GM21381 (cell line): ENCODE measurements at regions not wholly inside any gene's neighbourhood (a gene's known extent, or its start where the extent isn't known, plus 50 kb on each side); places are given as distances from the start of the nearest gene placed in this dataset.

Source experiments
- ATAC-seq: cut with Tn5 transposase; IDR thresholded peaks from one replicate; pipeline ENCODE4 v1.9.1; 2021; ENCODE audit warnings: mild to moderate bottlenecking, moderate library complexity; ENCODE audit not compliant: unreplicated experiment

DNA sequence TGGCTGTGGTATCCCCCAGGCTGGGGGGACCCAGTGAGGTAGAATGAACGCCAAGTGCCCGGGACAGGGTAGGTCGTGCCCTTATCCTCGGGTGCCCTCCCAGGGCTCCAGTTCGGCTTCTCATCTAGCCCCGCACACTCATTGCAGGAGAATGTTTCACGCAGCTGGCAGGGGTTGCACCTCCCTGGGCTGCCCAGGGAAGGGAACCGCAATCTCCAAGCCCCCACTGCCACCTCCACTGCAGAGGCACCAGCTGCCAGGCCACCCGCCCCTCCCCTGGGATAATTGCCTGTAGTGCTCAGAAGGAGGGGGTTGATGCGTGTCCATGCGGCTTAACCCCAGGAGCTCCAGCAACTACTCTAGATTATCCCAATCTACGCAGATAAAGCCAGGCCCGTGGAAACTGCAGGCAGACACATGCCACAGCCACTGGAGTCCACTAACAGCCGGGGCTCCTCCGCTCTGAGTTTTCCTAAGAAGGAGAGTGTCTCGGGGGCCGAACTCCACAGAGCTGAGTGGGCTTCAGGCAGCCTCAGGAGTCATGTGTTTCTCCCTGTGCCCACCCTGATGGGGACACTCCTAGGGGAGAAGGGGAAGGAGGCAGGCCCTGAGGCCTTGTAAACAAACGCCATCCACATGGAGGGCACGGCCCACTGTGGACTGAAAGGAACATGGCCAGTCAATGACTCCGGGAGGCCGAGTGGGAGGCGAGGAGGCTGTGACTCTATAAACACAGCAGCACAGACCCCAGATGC, 137.2 kb upstream of the IQSEC1 start:
- no peak for ATAC-seq

DNA sequence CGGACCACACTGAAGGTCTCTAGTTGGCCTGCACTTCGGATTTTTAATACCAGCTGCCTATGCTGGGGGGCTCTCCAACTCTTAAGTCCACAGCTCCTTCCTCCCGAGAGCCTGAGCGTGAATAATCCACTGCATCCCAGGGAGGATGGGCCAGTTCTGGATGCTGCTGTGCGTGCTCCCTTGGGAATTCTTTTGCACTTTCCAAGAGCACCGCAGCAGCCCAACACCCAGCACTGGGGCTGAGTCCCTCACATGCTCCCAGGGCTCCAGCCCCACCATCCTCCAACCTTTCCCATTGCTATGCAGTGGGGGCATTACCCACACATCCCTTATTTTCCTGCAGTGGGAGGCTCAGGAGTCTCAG, 136.4 kb upstream of the IQSEC1 start:
- no peak for ATAC-seq

- no peak for ATAC-seq
Observed at GRCh38 chr3:13208706-13209633, 135.7 kb upstream of the IQSEC1 start.

DNA sequence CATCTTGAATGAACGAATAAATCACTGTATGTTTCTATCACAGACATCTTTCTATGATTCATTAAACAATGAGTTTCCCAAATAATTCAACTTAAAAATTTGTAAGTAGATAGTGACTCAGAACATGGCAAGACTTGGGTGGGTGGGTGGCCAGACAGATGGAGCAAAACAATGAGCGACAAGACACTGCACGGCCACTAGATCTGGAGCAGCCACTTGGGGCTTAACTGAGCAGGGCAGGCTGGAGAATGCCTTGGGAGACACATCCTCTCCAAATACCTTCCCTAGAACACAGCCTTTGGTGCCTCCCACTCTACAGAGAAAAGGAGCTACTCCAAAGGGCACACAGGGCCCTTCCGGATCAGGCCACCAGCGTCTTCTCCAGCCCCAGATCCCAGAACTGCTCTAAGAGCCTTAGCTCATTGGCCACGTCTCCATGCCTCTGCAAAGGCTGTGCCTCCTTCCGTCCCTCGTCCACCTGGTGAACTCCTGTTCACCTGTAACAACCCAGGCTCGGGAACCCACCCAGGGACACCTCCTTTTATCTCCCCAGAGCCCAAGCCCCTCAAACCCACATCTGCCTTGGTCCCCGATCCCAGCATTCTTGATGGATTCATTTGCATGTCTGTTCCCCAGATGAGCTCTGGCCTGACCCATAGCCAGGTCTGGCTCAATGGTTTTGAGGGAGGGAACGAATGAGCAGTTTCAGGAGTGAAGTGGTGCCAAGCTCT, 134.9 kb upstream of the IQSEC1 start:
- no peak for ATAC-seq

DNA sequence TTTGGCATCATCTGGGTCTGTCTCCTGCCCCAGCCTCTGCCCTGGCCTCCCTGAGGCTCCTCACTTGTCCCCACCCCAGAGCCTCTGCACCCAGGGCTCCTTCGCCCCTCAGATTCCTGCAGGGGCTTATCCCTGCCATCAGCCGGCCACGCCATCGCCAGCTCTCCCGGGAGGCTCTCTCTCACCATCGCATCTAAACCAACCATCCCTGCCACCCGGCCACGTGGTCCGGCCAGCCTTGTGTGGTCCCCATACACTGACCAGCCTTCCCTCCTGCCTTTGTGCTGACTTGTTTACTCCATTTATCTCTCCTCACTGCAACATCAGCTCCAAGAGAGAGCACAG, 134.3 kb upstream of the IQSEC1 start:
- ATAC-seq = no peak

DNA sequence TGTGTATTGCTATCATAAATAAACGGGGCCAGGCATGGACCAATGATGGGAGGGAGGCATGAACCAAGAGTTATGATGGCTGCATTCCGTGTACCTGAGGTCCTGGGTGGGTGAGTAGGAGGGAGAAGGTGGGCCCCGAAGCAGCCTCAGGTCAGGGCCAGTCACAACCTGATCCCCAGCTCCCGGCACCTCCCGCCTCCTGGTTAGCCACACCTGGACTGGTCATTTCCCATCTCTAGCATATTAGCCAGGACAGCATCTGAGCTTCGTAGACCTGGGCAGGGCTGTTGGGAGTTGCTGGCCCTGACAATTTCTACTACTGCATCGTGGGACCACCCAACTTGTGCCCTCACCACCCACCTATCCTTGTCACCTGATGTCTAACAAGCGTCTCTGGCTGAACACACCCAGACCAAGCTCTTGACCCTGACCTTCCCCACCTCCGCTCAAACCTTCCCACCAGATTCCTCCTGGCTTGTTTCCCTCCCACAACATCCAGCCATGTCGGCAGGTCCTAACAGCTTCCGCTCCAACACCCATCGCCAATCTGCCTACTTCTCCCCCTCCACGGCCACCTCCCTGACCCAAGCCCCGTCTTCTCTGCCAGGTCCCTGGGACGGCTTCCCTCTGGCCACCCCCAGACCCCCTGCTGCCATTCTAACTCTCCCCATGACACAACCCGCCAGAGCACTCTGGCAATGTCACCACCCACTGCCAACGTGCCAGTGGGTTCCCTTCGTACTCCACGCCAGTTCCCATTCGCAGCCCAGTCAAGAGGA, 133.8 kb upstream of the IQSEC1 start:
- no peak for ATAC-seq

DNA sequence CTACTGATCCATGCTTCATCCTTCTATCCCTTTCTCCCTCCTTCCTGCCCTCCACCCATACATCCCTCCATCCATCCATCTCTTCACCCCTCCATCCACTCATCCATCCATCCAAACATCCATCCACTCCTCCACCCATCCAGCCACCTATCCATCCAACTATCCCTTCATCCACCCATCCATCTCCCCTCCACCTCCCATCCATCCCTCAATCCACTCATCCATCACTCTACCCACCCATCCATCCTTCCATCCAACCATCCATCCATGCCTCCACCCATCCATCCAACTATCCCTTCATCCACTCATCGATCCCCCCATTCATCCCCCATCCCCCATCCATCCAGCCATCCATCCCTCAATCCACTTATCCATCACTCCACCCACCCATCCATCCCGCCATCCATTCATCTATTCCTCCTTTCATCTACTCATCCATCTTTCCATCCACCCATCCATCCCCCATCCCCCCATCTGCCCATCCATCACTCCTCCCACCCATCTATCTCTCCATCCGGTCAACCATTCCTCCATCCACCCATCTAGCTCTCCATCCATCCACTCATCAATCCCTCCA, 132.4 kb upstream of the IQSEC1 start:
- no peak for ATAC-seq

DNA sequence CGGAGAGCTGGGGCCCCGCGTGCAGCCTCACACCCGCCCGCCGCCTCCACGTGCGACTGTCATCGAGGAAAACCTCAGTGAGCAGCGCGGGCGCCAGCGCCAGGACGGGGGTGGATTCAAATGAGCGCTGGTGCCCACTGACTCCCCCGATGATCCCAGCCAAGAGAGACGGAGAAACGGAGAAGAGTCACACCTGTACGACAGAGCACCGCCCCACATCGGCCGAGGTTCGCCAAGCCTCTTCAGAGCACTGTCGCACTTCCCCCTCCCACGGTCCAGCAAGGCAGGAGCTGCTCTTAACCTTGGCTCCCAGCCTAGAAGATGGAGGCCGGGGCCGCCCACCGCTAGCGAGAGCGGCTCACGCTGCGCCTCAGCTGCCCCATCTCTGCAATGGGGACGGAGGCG, 130.9 kb upstream of the IQSEC1 start:
- no peak for ATAC-seq

DNA sequence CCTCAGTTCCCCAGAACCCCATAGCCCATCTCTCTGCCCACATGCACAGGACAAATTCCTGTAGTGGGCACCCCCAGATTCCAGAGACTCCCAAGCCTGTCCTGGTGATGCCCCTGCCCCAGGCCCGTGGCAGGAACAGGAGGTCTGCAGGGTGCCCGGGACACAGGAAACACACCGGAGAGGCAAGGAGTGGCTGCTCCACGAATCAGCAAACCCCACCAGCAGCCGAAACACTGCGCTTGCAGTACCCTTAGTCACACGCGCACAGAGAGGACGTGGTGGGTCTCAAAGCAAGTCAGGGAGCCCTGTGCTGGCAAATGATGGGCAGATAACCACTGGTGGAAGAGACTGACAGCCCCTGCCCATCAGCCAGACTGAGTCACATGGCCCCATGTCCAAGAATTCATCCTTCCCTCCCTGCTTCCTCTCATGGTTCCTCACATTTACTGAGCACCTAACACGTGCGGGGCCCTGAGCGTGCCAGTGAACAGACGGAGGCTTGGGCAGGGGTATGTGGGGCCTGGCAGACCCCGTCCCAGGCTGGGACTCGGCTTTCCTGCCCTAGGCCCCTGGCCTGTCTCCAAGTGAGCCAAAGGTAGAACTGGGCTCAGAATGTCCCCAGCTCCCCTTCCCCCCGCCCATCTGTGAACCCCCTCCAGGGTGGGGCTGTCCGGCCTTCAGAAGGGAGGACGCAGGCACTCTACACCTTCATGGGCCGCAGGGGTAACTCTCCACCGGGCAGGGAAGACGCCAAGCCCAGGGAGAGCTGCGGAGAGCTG, 130.4 kb upstream of the IQSEC1 start:
- ATAC-seq = no peak

- no peak for ATAC-seq
Observed at GRCh38 chr3:13202744-13203397, 129.6 kb upstream of the IQSEC1 start.

GRCh38 chr3:13201851-13202250, 128.6 kb upstream of the IQSEC1 start:
- ATAC-seq = no peak

DNA sequence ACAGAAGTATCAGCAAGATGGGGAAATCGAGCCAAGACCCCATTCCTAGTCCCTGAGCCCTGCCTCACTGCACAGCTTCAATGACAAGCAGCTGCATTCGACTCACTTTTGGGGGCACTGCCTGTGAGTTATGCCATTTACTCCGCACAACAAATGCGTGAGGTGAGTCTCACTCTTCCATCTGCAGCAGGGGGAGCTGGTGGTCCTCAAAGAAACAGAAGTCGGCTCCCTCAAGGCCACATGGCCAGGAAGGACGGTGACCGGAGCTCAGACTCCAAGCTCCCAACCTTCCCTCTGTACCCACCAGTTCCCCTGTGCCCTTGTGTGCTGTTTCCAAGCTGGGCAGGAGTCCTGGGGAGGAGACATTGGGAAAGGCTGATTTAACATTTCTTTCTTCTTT, 127.7 kb upstream of the IQSEC1 start:
- no peak for ATAC-seq

DNA sequence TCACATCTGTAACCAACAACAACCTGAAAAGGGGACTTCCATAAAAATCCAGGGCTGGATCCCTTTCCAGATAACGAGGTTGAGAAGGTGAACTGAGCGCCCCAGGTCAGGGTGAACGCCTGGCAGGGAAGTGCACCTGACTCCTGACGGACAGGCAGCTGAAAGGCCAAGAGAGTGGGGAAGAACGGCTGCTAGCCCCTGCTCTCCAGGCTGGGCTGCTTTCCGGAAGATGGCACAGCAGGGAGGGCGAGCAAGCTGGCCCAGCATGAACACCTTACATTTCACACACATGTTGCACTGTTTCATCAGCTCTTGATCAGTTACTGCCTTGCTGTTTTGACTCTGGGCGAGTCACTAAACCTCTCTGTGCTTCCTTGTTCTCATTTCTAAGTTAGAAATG, 127.2 kb upstream of the IQSEC1 start:
- no peak for ATAC-seq

DNA sequence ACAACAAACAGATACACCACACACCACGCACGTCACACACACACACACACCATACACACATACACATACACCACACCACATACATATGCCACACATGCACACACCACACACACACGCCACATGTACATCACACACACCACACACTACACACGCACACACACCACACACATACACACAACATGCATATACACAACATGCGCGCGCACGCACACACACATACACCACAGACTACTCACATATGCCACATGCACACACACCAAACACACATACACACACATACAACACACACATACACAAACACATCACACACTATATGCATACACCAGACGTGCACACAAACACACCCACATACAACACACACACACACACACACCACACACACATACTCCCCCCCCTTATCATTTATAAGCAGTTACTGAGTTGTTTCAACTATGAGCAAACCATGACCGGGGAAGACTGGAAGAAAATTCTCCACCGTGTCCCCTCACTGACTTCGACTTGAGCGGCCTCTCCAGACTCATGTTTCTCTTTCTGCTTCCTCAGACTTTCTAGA, 126.7 kb upstream of the IQSEC1 start:
- ATAC-seq = no peak

DNA sequence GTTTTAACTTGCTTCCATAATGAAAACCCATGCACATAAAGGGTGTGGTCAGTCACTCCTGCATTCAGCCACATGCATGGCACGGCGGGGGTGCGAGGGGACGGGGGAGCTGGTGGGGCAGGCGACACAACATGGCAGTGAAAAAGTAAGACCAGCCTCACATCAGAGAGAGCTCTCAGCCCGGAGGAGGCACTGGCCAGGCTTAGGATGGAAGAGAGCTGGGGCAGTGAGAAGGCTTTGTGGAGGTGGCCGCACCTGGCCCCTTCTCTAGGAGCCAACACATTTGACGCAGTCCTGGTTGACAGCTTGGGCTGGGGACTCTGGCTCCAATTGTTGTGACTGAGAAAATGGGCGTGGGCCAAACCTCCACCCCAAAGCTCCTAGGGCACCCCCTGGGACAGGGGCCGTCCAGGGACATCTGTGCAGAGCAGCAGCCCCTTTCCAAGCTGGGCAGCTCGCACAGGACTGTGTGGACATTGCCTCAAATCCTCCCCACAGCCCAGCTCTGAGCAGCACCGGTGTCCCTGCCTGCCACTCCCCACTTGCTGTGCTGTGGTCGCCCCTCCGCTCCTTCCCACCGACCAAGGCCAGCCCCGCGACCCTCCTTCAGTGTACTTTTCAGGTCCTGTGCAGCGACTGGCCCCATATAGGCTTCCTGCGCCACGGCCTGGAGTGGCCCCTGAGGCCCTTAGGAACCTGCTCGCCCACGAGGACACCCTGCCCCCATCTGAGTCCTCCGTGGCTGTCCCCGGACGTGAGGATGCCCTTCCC, 126.0 kb upstream of the IQSEC1 start:
- ATAC-seq = no peak

DNA sequence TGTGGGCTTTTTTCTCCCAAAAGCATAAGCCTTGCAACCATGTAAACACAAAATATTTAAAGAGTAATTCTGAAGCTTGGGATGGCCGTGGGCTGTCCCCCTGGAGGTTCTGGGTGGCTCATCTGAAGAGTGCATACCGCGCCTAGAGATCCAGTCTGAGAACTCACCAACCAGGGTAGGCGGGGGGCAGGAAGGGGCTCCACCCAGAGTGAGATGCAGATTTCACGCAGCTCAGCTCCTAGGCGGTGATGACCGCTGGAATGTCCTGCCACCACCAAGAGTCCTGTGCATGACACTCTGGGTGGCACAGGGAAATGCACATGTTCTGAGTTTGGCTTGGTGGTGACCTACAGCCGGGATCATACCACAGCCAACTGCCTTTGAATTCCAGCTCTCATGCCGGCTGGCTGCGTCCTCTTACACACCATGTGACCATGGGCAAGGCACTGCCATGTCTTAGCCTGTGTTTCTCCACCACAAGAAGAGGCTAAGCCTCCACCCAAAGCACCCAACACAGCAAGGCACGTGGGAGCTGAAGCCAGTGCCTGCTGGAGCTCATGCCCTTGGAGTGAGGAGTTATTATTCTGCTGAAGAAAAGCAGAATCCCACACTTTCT, 125.1 kb upstream of the IQSEC1 start:
- ATAC-seq = no peak

DNA sequence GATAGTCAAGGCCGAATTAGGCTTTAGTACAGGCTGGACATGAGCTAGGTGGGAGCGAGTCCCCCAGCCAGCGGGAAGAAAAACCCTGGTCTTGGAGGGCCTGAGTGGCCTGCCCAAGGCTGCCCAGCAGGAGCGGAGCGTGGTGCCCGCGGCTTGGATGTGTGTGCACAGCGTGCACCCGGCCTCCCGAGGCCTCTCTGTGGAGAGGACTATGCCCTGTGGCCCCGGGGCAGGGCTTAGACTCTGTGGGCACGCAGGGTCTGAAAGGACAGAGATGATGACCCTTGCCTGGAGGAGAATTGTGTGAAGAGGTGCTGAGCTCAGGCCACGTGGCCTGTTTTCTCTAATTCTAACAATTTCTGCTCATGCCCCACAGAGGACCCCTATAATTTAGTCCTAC, 124.6 kb upstream of the IQSEC1 start:
- no peak for ATAC-seq

DNA sequence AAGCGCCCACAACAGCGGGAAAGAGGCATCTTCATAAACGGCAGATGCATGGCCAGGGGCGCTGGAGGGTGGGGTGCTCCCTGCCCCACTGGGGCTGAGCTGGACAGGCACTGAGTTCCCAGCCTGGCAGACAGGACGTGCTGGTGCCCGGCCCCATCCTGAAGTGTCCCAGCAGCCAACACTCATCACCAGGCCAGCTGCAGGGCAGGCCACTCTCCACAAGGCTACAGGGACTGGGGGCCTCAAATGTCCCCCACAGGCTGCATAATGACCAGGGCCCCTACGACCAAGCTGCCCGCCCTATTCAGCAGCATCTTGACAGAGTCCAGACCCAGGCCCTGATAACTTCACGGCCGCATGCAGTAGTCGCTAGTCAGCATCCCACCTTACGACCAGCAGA, 124.1 kb upstream of the IQSEC1 start:
- ATAC-seq = no peak
